K562 (cell line): ENCODE measurements at regions not wholly inside any gene's neighbourhood (a gene's known extent, or its start where the extent isn't known, plus 50 kb on each side); places are given as distances from the start of the nearest gene placed in this dataset.

Experiments used
- BDP1 ChIP-seq: IDR thresholded peaks from 3 replicates; pipeline ENCODE4 v1.6.1; 2011; ENCODE audit not compliant: insufficient read length, insufficient read depth
- CBFA2T2 ChIP-seq: fragments of 450-650 bp; conservative IDR thresholded peaks from 2 replicates; pipeline ENCODE4 v1.6.1; 2017; ENCODE audit warnings: mild to moderate bottlenecking
- CBX3 ChIP-seq, 2 experiments: IDR thresholded peaks; 1 replicate in 1 of 2; 2 replicates in 1 of 2; pipeline ENCODE4 v1.6.1; 2012; ENCODE audit warnings: inconsistent platforms in 2 of 2, low read length in 2 of 2, borderline replicate concordance in 1 of 2, control low read depth in 1 of 2
- KLF10 ChIP-seq: fragments of 250-450 bp; sonication (Bioruptor Pico); IDR thresholded peaks from 2 replicates; pipeline ENCODE4 v1.6.1; 2021; ENCODE audit warnings: matching md5 sums
- MBD1 ChIP-seq: fragments of 250-450 bp; sonication (Bioruptor Pico); IDR thresholded peaks from 2 replicates; pipeline ENCODE4 v1.8.0; 2022; ENCODE audit warnings: inconsistent platforms
- MTA1 ChIP-seq: fragments of 450-650 bp; IDR thresholded peaks from 2 replicates; pipeline ENCODE4 v1.6.1; 2017; ENCODE audit warnings: borderline replicate concordance
- PHF8 ChIP-seq: fragments of 200-600 bp; sonication (generic); IDR thresholded peaks from 2 replicates; pipeline ENCODE4 v1.6.1; 2012; ENCODE audit warnings: mixed run types, mild to moderate bottlenecking, inconsistent platforms, low read length, moderate library complexity, borderline replicate concordance
- PHTF2 ChIP-seq: fragments of 250-450 bp; sonication (Bioruptor Pico); IDR thresholded peaks from 2 replicates; pipeline ENCODE4 v1.5.0; 2021; ENCODE audit warnings: mild to moderate bottlenecking
- POU5F1 ChIP-seq: fragments of 150-350 bp; IDR thresholded peaks from 2 replicates; pipeline ENCODE4 v1.6.1; 2014; ENCODE audit warnings: borderline replicate concordance, low read length, low read depth, mild to moderate bottlenecking; ENCODE audit not compliant: partially characterized antibody
- RBM17 ChIP-seq: fragments of 200-400 bp; formaldehyde crosslinking; IDR thresholded peaks from 2 replicates; pipeline ENCODE4 v1.6.1; 2017; ENCODE audit warnings: low read depth, mild to moderate bottlenecking, low read length, borderline replicate concordance
- SIX5 ChIP-seq, 2 experiments: IDR thresholded peaks; 2 replicates each; pipeline ENCODE4 v1.6.1; 2011; ENCODE audit warnings: low read length in 2 of 2, borderline replicate concordance in 1 of 2, low read depth in 1 of 2, mild to moderate bottlenecking in 1 of 2, moderate library complexity in 1 of 2; ENCODE audit not compliant: insufficient read depth in 1 of 2
- ZNF253 ChIP-seq: fragments of 250-450 bp; sonication (Bioruptor Pico); conservative IDR thresholded peaks from 2 replicates; pipeline ENCODE4 v1.6.1; 2021; ENCODE audit warnings: mild to moderate bottlenecking

- TF ChIP-seq PHF8: no peak
- no peak for TF ChIP-seq CBX3 (IDR thresholded peaks at IDR 0.05; ENCODE audit: borderline replicate concordance in 1 of 2, low read length in 2 of 2)
- no peak for TF ChIP-seq KLF10 (CRISPR knock-in tag)
- TF ChIP-seq SIX5 (IDR thresholded peaks at IDR 0.05; ENCODE audit: borderline replicate concordance in 1 of 2, insufficient read depth in 1 of 2, low read depth in 1 of 2, low read length in 2 of 2): no peak
- no peak for TF ChIP-seq PHTF2 (CRISPR knock-in tag)
- no peak for TF ChIP-seq CBFA2T2
- TF ChIP-seq BDP1: no peak
- no peak for TF ChIP-seq POU5F1
- no peak for TF ChIP-seq MTA1
- no peak for TF ChIP-seq ZNF253 (CRISPR knock-in tag)
- TF ChIP-seq RBM17: no peak
- no peak for TF ChIP-seq MBD1 (CRISPR knock-in tag)
Measured at GRCh38 chr20:11158589-11158988, 484.8 kb upstream of the JAG1 start (continued).
